ENCODE measurements at regions not wholly inside any gene's neighbourhood (a gene's known extent, or its start where the extent isn't known, plus 50 kb on each side); places are given as distances from the start of the nearest gene placed in this dataset.

DNA sequence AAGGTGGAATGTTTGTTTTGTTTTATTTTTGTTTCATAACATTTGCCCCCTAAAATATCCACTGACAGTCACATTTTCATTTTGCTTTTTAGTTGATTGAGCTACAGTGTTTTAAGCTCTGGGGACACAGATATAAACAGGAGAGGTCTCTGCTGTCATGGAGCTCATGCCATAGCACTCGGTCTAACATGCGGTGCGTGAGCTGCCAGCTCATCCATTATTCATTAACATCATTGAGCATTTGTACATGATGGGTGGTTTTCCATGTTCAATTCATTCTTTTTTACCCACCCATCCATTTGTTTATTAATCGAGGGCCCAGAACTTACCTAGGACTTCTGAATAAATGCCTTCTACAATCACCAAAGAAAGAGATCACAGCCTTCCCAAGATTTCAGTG lies 150.1 kb upstream of the SFRP2 start:
- Histone ChIP-seq H3K4me3 (no peak overlapping the region), H3K36me3 (no peaks in the 10 kb centered on the region), H3K9me3 (no peaks in the 10 kb centered on the region), H3K4me1 (peaks cover 3% of the 10 kb centered on the region), H3K27ac (no peak overlapping the region), H3K27me3 (no peaks in the 10 kb centered on the region)
- intact Hi-C loops (cut with DNase I) = no loop called here
- no peak for ATAC-seq
- no peak for DNase-seq
- TF ChIP-seq CTCF (IDR thresholded peaks at IDR 0.05) = no peak

- Histone ChIP-seq H3K4me1 (peaks cover 3% of the 10 kb centered on the region), H3K36me3 (no peaks in the 10 kb centered on the region), H3K9me3 (no peaks in the 10 kb centered on the region), H3K27me3 (no peaks in the 10 kb centered on the region), H3K4me3 (no peak overlapping the region), H3K27ac (no peak overlapping the region)
- DNase-seq (no peak), ATAC-seq (no peak)
- no peak for TF ChIP-seq CTCF (IDR thresholded peaks at IDR 0.05)
- intact Hi-C loops (cut with DNase I) = no loop called here
These were observed 148.4 kb upstream of the SFRP2 start for GRCh38 chr4:153937289-153937688.

- TF ChIP-seq CTCF (IDR thresholded peaks at IDR 0.05) = no peak
- peaks cover 3% of the 10 kb centered on the region for H3K4me1 ChIP-seq
- intact Hi-C loops (cut with DNase I) = no loop called here
- no peak overlapping the region for H3K27ac ChIP-seq
- DNase-seq (no peak), ATAC-seq (no peak)
- no peaks in the 10 kb centered on the region for H3K27me3 ChIP-seq
- H3K4me3 ChIP-seq = no peak overlapping the region
- H3K9me3 ChIP-seq = no peaks in the 10 kb centered on the region
- H3K36me3 ChIP-seq = no peaks in the 10 kb centered on the region
These were observed 147.2 kb upstream of the SFRP2 start for GRCh38 chr4:153936121-153936520.

GRCh38 chr4:153934688-153935017 lies 145.8 kb upstream of the SFRP2 start:
- Histone ChIP-seq H3K4me3 (no peak overlapping the region), H3K4me1 (peaks cover 3% of the 10 kb centered on the region), H3K27ac (peak overlapping the region; percentile 38), H3K9me3 (no peaks in the 10 kb centered on the region), H3K27me3 (no peaks in the 10 kb centered on the region), H3K36me3 (no peaks in the 10 kb centered on the region)
- no peak for TF ChIP-seq CTCF (IDR thresholded peaks at IDR 0.05)
- intact Hi-C loops (cut with DNase I) = no loop called here
- no peak for ATAC-seq
- no peak for DNase-seq

- Histone ChIP-seq H3K27me3 (no peaks in the 10 kb centered on the region), H3K4me3 (no peak overlapping the region), H3K27ac (peak overlapping the region; percentile 38)
These were observed 145.2 kb upstream of the SFRP2 start for GRCh38 chr4:153933915-153934687.

More at GRCh38 chr4:153933915-153934687, 145.2 kb upstream of the SFRP2 start:
- peaks cover 3% of the 10 kb centered on the region for H3K4me1 ChIP-seq
- no peaks in the 10 kb centered on the region for H3K9me3 ChIP-seq
- no peaks in the 10 kb centered on the region for H3K36me3 ChIP-seq
- intact Hi-C loops (cut with DNase I) = no loop called here
- peak; percentile 50 for ATAC-seq
- no peak for DNase-seq
- no peak for TF ChIP-seq CTCF (IDR thresholded peaks at IDR 0.05)

Data from upper lobe of right lung (tissue), 1 donor.